ENCODE measurements at regions not wholly inside any gene's neighbourhood (a gene's known extent, or its start where the extent isn't known, plus 50 kb on each side); places are given as distances from the start of the nearest gene placed in this dataset.

- Histone ChIP-seq H3K4me2 (ENCODE audit: extremely low read depth, insufficient read depth, low read length) (no peak overlapping the region), H2AFZ (ENCODE audit: low read length) (no peak overlapping the region)
- DNase-seq (ENCODE audit: low read depth in 2 of 2) = no peak
These were observed 70.7 kb upstream of the DPH6 start for GRCh38 chr15:35616498-35617271.

DNA sequence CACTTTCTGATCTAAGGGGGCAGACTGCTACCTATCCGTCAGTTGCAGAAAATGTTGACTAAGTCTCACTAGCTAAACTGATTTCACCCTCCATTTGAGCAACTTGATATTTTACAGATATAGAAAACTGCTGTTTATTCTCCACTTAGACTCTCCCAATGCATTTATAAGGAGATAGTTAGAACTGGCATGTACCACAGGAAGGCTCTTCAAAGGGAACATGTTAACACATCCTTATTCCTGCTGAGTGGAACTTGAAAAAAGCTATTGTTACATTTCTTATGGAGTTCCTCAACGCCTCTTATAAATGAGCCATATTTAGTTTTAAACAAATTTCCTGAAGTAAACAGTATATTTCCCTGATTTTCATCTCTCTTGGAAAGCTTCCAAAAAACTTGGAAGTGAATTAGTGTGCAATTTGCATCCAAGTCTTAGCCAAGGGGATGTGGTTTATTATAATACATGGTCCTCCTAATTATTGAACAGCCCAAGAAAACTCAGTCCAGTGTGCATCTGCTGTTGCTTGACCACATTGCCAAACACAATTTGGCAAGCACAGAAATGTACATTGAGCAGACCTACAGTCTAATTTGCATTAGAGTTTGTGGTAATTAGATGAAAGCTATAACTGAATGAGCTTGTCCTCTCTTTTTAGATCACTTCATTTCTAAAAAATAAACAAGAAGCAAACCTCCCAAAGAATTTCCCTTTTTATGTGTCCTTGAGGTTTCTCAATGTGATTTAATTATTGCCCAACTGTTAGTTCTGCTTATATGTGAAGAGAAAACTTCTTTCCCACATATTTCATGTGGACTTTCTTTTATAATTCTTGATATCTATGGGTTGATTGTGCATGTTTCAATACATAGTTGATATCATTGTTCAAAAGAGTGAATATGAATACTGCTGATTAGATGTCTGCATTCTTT is 72.6 kb upstream of the DPH6 start:
- TF ChIP-seq, protein P1, sequence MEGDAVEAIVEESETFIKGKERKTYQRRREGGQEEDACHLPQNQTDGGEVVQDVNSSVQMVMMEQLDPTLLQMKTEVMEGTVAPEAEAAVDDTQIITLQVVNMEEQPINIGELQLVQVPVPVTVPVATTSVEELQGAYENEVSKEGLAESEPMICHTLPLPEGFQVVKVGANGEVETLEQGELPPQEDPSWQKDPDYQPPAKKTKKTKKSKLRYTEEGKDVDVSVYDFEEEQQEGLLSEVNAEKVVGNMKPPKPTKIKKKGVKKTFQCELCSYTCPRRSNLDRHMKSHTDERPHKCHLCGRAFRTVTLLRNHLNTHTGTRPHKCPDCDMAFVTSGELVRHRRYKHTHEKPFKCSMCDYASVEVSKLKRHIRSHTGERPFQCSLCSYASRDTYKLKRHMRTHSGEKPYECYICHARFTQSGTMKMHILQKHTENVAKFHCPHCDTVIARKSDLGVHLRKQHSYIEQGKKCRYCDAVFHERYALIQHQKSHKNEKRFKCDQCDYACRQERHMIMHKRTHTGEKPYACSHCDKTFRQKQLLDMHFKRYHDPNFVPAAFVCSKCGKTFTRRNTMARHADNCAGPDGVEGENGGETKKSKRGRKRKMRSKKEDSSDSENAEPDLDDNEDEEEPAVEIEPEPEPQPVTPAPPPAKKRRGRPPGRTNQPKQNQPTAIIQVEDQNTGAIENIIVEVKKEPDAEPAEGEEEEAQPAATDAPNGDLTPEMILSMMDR (conservative IDR thresholded peaks at IDR 0.05 in 1 of 2, IDR thresholded peaks at IDR 0.05 in 1 of 2; ENCODE audit: low read depth in 1 of 2, low read length in 2 of 2) = no peak
- TF ChIP-seq EZH2 (IDR thresholded peaks at IDR 0.05; ENCODE audit: low read length, missing control alignments) = no peak
- no peaks in the 10 kb centered on the region for H3K9me3 ChIP-seq (ENCODE audit: control insufficient read depth, insufficient read depth, low read depth, low read length)
- no peak overlapping the region for H3K4me2 ChIP-seq (ENCODE audit: extremely low read depth, insufficient read depth, low read length)
- no peaks in the 10 kb centered on the region for H3K36me3 ChIP-seq (ENCODE audit: control insufficient read depth, insufficient read depth, low read length)
- DNase-seq (ENCODE audit: low read depth in 2 of 2) = peak; percentile 34 to 53
- H2AFZ ChIP-seq (ENCODE audit: low read length) = no peak overlapping the region
- no peaks in the 10 kb centered on the region for H4K20me1 ChIP-seq (ENCODE audit: control insufficient read depth, extremely low read depth, insufficient read depth, low read length)
- H3K4me1 ChIP-seq (ENCODE audit: control insufficient read depth, extremely low read depth, insufficient read depth, low read length) = no peaks in the 10 kb centered on the region
- no peaks in the 10 kb centered on the region for H3K79me2 ChIP-seq (ENCODE audit: control insufficient read depth, insufficient read depth, low read length)
- no peak overlapping the region for H3K9ac ChIP-seq (ENCODE audit: insufficient read depth, low read length)
- H3K27me3 ChIP-seq (ENCODE audit: control insufficient read depth, insufficient read depth, low read length) = no peaks in the 10 kb centered on the region
- H3K4me3 ChIP-seq (replicated peaks in 1 of 4; ENCODE audit: control extremely low read depth in 1 of 4, insufficient read depth in 1 of 4, low read depth in 3 of 4, low read length in 4 of 4) = no peak overlapping the region
- no peak overlapping the region for H3K27ac ChIP-seq (ENCODE audit: insufficient read depth, low read length)

More at GRCh38 chr15:35616498-35617271, 70.7 kb upstream of the DPH6 start:
- H3K9ac ChIP-seq (ENCODE audit: insufficient read depth, low read length) = no peak overlapping the region
- H3K9me3 ChIP-seq (ENCODE audit: control insufficient read depth, insufficient read depth, low read depth, low read length) = no peaks in the 10 kb centered on the region
- H3K36me3 ChIP-seq (ENCODE audit: control insufficient read depth, insufficient read depth, low read length) = no peaks in the 10 kb centered on the region
- H3K4me1 ChIP-seq (ENCODE audit: control insufficient read depth, extremely low read depth, insufficient read depth, low read length) = no peaks in the 10 kb centered on the region
- H3K27ac ChIP-seq (ENCODE audit: insufficient read depth, low read length) = no peak overlapping the region
- TF ChIP-seq, protein P1 (conservative IDR thresholded peaks at IDR 0.05 in 1 of 2, IDR thresholded peaks at IDR 0.05 in 1 of 2; ENCODE audit: low read depth in 1 of 2, low read length in 2 of 2) = no peak
- TF ChIP-seq EZH2 (IDR thresholded peaks at IDR 0.05; ENCODE audit: low read length, missing control alignments) = no peak
- H3K79me2 ChIP-seq (ENCODE audit: control insufficient read depth, insufficient read depth, low read length) = no peaks in the 10 kb centered on the region
- no peak overlapping the region for H3K4me3 ChIP-seq (replicated peaks in 1 of 4; ENCODE audit: control extremely low read depth in 1 of 4, insufficient read depth in 1 of 4, low read depth in 3 of 4, low read length in 4 of 4)
- no peaks in the 10 kb centered on the region for H3K27me3 ChIP-seq (ENCODE audit: control insufficient read depth, insufficient read depth, low read length)
- no peaks in the 10 kb centered on the region for H4K20me1 ChIP-seq (ENCODE audit: control insufficient read depth, extremely low read depth, insufficient read depth, low read length)

- H4K20me1 ChIP-seq (ENCODE audit: control insufficient read depth, extremely low read depth, insufficient read depth, low read length) = no peaks in the 10 kb centered on the region
- H2AFZ ChIP-seq (ENCODE audit: low read length) = no peak overlapping the region
- H3K9ac ChIP-seq (ENCODE audit: insufficient read depth, low read length) = no peak overlapping the region
- no peaks in the 10 kb centered on the region for H3K27me3 ChIP-seq (ENCODE audit: control insufficient read depth, insufficient read depth, low read length)
- no peaks in the 10 kb centered on the region for H3K79me2 ChIP-seq (ENCODE audit: control insufficient read depth, insufficient read depth, low read length)
- DNase-seq (ENCODE audit: low read depth in 2 of 2) = no peak
- peaks cover 13% of the 10 kb centered on the region for H3K4me1 ChIP-seq (ENCODE audit: control insufficient read depth, extremely low read depth, insufficient read depth, low read length)
- no peak overlapping the region for H3K27ac ChIP-seq (ENCODE audit: insufficient read depth, low read length)
- H3K4me3 ChIP-seq (replicated peaks in 1 of 4; ENCODE audit: control extremely low read depth in 1 of 4, insufficient read depth in 1 of 4, low read depth in 3 of 4, low read length in 4 of 4) = no peak overlapping the region
- H3K4me2 ChIP-seq (ENCODE audit: extremely low read depth, insufficient read depth, low read length) = no peak overlapping the region
- no peaks in the 10 kb centered on the region for H3K36me3 ChIP-seq (ENCODE audit: control insufficient read depth, insufficient read depth, low read length)
- no peaks in the 10 kb centered on the region for H3K9me3 ChIP-seq (ENCODE audit: control insufficient read depth, insufficient read depth, low read depth, low read length)
- TF ChIP-seq, protein P1 (conservative IDR thresholded peaks at IDR 0.05 in 1 of 2, IDR thresholded peaks at IDR 0.05 in 1 of 2; ENCODE audit: low read depth in 1 of 2, low read length in 2 of 2) = no peak
- no peak for TF ChIP-seq EZH2 (IDR thresholded peaks at IDR 0.05; ENCODE audit: low read length, missing control alignments)
These were observed 76.8 kb upstream of the DPH6 start for GRCh38 chr15:35622641-35623340.
